ENCODE measurements at regions not wholly inside any gene's neighbourhood (a gene's known extent, or its start where the extent isn't known, plus 50 kb on each side); places are given as distances from the start of the nearest gene placed in this dataset.

DNA sequence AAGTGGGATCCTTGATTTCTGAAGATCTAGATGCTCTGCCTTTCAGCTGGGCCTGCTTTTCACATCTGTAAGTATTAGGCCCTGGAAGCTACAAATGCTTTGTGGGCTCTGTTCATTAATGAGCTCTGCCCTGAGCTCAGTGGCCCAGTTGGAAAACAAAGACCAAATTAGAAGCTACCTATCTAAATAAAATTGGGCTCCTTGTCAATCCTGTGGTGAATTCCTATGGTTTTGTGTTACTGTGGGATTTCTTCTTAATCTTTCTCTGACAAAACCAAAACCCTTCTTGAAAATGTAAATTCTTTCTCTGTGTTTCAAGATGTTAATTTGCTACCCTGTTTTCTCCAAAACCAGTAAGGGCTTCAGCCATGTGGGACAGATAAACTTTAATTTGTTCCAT is 219.0 kb upstream of the HS6ST1 start:
- FAIRE-seq: no peak

DNA sequence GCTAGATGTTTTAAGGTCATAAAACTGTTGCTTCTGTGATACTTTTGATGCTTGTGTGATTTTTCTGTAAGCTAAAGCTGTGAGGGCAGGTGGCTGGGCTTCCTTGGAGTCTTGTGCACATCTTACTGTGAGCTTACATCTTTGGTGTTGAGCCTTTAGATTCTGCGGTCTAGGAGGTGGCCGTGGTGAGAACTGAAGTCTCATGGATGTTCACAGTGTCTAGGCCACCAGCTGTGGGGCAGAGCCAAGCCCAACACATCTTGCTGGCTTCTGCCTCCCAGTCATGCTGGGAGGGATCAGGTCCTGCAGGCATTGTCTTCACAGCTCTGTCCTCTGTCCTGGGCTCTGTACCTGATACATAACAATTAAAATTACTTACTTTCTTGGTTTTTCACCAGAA is 219.7 kb upstream of the HS6ST1 start:
- no peak for FAIRE-seq

DNA sequence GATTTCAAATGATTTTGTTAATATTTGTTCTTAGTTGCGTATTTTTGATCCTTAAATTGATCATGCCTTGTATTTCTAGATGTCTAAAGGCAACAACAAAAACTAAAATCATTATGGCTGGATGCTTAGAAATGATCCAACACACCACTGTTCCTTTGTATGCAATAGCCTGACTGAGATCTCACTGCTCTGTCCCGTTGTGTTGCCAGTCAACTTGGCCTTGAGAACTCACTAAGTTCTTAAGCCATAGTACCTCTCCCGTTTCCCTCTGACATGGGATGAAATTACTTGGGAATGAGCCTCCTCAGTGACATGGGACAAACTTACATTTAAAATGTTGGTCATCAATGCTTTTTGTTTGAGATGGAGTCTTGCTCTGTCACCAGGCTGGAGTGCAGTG is 222.0 kb upstream of the HS6ST1 start:
- FAIRE-seq: no peak

DNA sequence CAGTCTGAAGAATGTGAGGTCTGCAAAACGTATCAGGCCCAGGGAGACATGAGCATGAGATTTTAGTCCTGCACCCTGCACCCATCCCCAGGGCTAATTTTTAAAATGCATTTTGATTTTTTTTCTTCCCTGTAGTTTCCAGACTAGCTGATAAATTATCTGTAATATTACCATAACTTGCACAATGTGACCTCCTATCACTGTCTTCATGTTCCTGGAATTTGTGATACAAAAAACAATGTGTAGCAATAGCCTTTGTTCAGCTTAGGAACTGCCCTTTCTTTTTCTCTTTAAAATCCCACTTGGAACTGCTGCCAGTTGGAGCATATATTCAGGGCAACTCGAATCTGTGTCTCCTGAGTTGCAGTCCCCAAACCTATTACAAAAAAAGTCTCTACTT is 222.8 kb upstream of the HS6ST1 start:
- no peak for FAIRE-seq

DNA sequence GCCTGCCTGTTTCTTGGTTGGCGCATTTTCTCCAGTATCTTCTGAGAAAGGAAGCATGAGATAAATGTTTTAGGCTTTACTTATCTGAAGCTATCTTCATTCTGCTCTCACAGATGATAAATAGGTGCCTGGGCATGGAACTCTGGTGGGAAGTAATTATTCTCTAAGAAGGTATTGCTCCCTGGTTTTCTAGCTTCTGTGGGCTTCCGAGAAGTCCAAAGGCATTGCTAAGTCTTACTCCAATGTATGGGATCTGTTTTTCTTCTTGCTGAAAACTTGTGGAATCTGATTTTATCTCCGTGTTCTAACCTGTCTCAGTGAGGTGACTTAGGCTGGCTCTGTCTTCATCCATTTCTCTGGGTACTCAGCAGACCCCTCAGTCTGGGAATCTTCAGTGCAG is 224.4 kb upstream of the HS6ST1 start:
- FAIRE-seq: no peak

DNA sequence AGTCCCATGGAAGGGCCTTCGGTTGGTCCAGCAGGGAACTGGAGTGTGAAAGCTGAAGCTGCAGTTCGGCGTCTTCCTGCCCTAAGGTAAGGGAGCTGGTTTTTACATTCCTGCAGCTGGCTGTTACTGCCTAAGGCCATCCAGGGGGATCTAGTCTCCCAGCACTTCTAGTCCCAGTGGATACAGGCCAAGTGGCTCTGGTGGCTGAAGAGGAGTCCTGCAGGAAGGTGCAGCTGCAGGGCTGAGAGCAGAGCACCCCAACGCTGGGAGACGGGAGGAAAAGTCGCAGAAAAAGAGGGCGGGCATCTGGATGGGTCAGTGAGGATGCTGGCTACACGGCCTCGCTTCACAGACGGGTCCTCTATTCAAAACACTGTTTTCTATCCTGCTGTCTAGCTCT is 225.0 kb upstream of the HS6ST1 start:
- no peak for FAIRE-seq

DNA sequence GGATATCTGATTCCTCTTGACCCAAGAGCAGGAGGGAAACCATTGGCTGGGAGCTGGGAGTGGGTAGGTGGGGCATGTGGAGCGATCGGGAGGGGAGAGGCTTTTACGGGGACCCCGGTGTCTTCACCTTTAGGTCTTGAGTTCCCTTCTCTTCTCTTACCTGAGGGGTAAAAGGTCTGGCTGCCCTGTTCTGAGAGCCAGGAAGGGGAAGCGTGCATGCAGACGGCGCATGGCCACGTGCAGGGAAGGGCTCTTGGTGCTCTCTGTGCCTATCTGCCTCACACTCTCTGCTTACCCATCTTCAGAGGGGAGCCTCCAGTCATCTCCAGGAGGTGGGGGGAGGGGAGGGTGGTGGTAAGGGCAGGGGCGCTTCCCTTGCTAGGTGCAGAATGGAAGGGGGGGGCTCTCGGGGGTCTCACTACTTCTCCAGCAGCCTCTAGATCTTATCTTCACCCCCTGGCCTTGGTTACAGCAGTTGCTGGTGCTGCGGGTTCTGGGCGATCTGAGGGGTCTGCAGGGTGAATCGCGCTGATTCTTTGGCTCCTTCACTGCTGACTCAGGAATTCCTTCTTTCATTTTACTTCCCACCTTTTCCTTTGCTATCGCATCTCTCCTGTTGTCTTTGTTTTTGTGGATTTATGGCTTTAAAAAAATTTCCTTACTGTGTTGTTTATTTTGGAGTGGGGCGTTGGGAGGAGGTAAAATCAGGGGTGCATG is 225.8 kb upstream of the HS6ST1 start:
- FAIRE-seq: no peak

DNA sequence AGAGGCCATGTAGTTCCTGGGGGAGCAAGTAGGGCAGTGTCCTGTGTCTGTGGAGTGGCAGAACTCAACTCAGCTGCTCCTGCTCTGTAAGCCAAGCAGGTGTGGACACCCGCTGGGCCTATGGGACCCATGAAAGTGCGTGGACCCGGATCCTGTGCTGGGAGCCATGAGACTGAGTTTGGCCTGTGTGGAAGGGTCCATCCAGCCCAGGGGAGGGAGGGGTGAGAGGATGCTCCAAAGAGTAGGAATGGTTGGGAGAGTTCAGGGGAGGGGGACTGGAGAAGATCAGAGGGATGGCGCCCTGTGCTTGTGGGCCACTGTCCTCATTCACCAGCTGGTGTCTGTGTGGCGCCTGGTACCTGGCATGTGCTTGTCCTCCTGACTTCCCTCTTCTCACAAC is 226.4 kb upstream of the HS6ST1 start:
- FAIRE-seq: no peak

DNA sequence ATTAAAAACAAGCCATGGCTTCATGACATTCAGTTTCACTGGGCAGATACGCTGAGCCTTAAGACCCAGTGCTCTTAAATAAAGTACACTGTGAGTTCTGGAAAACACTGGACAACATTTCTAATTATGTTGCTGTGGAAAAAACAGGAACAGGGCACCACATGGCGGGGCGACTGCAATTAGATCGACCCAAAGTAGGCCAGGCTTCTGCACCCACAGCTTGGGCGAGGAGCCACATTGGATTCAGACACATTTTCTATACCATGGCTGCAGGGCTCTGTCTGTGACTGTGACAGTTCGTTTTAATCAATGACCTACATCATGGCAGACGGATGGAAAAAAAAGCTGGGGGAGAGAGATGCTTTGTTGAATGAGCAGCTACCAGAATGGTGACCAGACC is 227.2 kb upstream of the HS6ST1 start:
- no peak for FAIRE-seq

DNA sequence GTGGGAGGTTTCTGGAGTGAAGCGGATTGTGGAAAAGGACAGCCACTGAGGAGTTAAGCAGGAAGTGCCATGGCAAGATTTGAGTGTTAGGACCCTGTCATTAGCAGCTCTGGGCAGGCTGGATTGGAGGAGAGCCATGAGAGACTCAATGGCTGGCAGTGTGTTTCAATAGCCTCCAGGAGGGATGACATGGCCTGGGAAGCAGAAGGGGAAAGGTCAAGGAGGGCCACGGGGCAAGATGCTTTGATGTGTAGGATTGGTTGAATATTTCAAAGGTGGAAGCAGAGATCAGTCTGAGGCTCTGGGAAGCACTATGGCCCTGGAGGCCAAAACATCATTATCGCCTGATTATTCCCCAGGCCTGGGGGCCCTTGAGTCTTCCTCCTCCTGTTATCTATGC is 229.0 kb upstream of the HS6ST1 start:
- no peak for FAIRE-seq

DNA sequence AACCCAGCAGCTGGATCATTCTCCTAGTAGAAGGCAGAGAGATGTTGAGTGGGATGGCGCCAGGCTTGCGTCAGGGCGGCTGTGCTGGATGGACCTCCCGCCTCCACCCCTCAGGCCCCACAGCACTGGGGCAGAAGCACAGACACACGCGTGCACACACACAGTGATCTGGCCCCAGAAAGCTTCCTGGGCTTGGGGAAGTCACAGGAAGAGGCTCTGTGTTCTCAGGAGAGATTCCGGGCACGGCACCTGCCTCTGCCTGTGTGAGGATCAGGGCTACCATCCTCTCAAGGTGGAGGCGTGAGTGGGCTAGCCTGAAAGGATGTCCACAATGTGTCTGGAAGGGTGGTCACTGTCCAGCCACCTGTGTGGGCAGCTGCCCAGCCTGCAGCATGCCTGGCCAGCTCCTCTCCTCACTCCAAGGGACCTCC is 229.8 kb upstream of the HS6ST1 start:
- no peak for FAIRE-seq

DNA sequence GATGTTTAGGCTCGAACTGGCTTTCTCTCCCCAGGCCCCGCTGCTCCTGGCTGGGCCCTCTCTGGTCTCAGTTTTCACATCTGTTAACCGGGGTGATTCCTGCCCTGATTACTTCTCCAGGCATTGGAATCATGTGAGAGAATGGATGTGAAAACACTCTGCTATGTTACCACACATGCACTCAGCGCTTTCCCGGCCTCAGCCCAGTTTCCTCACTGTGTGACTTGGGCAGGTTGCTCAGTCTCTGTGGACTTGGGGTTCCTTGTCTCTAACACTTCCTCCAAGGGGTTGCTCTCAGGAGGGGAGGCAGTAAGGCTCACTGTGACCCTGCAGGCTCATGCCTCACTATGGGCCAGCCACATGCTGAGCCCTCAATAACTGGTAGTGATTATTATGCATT is 230.4 kb upstream of the HS6ST1 start:
- FAIRE-seq: no peak

DNA sequence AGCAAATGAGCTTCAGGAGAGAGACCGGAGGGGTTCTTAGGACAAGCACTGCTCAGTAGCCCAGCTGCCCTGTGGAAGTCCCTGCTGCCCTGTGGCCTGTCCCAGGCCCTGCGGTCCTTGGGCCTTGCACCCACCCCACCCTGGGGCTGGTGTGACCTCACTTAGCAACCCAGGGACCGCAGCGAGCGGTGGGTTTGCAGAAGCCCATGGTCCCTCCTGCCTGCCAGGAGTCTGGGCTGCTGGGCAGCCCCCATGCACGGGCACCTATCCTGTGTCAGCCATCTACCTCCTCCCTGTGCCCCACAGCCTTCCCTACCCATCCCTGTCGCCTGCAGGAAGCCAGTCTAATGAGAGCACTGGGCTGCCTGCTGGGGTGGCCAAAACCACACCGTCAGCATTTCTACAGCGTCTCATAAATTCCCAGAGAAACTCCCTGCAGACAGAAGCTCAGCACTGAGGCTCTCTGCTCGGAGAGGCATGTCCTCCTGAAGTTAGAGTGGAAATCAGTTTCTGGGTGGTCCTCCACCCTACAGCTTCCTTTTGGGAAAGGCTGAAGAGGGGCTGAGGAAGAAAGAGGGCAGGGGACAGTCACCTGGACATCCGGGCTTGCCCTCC is 231.1 kb upstream of the HS6ST1 start:
- no peak for FAIRE-seq

DNA sequence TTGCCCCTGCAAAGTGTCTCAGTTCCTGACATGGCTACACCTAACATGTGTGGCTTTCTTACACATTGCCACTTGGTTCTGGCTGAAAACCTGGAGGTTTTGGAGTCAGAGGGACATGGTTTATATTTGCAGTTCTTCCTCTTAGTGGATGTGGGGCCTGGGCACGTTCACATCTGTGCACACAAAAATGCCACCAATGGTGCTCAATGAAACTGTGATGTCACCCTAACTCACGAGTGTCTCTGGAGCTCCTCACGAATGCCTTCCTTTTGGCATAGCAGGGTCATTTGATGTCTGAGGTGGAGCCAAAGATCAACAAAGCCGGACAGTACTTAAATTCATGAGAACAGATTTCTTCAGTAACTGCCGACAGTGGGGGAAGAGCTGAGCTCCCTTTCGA is 231.7 kb upstream of the HS6ST1 start:
- no peak for FAIRE-seq

DNA sequence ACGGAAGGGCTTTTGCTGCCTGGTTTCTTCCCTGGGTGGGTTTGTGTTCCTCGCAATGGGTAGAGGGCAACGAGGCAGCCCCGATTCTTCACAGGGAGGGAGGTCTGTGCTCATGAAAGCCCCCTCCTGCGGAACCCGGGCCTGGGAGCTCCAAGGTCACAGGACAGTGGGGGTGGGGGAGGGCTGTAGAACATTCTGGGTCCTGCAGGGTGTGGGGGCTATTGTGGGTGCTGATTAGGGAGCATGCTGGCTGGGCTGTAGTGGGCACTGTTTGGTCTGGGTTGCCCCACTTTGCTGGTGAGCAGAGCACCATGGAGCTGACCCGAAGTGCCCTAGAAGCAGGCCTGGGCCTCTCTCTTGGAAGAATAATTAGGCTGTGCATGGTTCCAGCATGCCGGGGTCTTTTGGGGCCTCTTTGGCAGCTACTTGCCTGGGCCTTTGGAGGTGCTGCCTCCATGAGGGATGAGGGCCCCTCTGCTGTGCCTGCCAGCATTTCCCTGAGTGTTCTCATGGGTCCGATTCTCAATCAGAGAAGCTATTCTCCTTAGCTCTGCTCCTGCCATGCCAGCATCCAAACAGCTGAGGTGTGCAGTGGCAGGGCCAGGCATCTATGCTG is 232.2 kb upstream of the HS6ST1 start:
- no peak for FAIRE-seq

DNA sequence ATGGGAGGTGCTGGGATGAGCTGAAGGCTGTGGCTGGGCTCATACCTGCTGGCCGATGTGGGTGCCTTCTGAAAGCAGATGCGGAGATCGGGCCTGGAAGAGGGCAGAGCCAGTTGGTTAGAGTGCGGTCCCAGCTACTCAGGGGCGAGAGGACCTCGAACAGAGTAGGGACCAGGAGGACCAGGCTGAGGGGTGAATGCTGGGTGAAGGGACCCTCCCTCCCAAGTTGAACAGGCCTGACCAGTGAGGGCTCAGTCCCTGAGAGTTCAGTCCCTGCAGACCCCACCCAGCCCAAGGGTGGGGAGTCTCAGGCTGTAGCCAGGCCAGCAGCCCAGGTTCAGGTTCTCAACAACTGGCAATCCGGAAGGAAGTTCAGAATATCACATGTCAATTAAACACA is 232.8 kb upstream of the HS6ST1 start:
- FAIRE-seq: no peak

DNA sequence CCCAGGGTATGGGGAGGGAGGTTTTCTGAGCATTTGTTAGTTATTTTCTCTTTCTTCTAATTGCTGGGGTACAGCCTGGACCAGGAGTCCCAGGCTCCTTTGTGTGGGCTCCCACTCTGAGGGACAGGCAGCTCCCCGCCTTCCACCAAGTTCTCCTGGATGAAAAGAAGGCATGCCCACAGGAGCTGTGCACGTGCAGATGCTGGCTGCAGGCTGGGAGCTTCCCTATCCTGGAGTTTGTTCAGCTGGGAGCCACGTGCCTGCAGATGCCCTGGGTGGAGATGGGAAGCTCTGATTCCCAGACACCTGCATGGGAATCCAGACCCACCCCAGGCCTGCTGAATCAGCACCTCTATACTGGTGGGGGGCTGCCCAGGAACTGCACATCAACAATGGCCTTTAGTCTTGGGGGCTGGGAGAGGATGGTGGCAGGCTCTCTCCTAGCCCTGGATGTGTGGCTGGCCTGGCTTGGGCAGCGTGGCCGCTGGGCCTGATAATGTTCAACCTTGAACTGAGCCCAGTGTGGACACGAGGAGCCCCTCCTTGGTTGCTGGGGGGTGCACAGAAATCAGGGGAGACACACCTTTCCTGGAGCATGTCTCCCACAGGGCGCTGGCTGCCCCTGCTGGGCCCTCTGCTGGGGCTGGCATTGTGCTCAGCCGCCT is 233.6 kb upstream of the HS6ST1 start:
- FAIRE-seq: no peak

DNA sequence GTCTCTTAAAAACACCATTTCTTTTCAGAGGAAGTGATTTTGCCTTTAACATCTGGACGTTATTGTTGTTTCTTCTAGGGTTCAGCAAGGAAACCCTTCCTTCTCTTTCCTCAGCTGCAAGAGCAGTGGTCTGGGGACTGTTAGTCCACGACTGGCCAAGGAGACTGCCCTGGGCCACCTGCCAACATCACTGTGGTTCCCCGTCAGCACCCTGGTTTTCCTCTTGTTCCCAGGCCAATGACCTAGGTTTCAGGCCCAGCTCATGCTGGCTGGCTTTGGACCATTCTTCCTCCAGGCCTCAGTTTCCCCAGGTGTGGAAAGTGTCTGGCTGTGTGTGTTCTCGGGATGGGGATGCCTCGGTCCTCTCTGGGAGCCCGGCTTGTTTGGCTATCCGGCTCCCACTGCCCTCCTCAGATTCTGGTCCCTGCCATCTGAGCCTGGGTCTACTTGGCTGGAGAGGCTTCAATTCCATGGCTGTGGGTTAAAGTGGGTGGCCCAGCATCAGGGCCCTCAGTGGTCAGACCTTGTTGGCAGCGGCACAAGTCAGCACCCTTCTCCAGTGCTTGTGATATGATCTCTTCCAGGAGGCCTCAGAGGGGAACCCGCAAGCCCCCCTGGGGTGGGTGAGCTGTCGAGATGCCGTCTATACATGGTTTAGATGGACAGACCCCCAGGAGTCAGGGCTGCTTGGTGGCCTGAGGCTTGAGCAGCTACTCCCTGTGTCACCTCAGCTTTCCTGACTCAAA is 234.3 kb upstream of the HS6ST1 start:
- no peak for FAIRE-seq

DNA sequence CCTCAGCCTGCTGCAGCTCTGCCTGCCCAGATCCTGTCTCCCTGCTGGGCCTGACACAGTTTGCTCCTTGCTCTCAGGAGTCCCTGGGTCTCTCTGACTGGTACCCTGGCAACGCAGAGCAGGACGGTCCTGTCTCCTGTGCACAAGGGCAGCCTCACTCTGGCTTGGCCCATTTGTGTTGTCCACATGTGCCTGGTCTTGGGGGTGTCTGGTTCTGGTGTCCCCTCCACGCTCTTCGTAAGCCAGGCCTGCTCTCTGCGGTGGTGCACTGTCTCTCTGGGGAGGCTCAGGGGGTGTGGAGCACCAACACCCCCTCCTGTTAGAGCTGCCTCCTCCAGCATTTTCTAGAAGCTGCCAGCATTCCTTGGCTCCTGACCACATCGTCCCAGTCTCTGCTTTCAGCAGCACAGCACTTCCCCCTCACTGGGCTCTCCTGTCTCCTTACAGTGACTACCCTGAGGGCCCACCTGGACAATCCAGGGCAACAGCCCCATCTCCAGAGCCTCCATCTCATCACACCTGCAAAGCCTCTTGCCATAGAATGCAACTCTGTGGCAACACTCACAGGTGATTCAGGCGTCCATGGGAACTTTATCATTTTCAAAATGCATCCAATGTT is 235.6 kb upstream of the HS6ST1 start:
- FAIRE-seq: no peak

DNA sequence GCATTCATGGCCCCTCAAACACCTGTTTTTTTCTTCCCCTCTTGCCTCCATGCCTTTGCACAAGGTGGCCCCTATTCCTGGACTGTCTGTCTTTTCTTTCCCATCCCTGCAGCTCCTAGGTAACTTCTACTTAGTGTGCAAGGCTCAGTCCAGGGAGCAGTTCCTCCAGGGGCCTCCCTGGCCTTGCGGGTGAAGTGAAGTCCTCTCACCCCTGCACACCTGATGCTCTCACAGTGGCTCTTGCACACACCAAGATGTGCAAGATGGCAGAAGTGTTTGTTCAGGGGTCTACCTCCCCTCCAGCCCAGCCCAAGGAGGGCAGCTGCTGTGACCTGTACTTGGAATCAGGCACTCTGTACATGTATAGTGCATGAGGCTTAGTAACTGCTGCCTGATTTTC is 236.8 kb upstream of the HS6ST1 start:
- FAIRE-seq: no peak

DNA sequence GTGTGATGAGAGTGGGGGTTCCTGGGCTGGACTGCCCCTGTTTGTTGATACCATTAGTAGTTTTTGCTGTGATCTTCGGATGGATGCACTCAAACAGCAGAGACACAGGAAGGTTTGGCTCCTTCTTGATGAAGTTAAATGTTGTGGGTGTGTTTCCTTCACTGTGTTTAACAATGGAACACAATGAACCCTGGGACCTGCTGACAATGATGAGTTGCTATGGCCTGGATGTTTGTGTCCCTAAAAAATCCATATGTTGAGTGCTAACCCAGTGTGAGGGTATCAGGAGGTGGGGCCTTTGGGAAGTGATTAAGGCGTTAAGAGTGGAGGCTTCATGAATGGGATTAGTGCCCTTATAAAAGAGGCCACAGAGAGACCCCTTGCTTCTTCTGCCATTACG is 237.4 kb upstream of the HS6ST1 start:
- FAIRE-seq: no peak

DNA sequence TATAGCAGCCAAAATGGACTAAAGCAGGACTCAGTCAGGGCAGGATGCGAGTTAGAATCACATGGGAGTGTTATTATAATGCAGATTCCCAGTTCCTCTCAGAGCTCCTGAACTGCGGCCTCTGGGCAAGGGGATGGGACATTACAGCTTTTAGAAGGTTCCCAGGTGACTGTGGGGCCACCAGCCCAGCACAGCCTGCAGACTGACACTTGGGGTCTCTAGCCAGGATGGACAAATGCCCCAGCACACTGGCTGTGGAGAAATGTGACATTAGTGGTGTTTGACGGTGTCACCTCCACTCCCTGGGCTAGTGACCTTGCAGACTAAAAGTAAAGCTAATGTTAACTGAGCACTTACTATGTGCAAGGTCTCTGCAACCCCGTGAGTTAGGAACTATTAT is 238.0 kb upstream of the HS6ST1 start:
- no peak for FAIRE-seq

DNA sequence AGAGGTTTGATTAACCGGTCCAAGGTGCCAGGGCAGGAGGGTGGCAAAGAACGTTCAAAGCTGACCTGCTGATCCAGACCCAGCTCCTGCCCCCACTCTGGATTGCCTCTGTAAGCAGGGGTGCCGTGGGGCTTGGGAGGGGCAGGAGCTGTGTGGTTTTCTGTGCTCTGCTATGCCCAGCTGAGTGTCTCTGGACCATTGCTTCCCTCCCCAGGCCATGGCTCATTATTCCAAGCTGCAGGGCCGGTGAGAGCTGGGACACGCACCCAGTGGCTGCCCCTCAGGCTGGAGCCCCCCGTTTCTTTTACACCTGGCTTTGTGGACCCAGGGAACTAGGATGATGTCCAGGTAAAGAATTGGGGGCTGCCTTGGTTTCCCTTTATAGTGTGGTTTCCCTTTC is 238.4 kb upstream of the HS6ST1 start:
- FAIRE-seq: no peak
